ENCODE measurements at regions not wholly inside any gene's neighbourhood (a gene's known extent, or its start where the extent isn't known, plus 50 kb on each side); places are given as distances from the start of the nearest gene placed in this dataset.

GRCh38 chr13:33512880-33513554 lies 227.5 kb upstream of the STARD13 start:
- Histone ChIP-seq H3K79me1 (ENCODE audit: insufficient read depth, low read depth, low read length, poor library complexity, severe bottlenecking) (no peaks in the 10 kb centered on the region), H3K4ac (ENCODE audit: low read depth, low read length) (no peak overlapping the region), H3K27me3 (ENCODE audit: insufficient read depth, low read length) (no peaks in the 10 kb centered on the region), H4K8ac (replicated peaks; ENCODE audit: insufficient read length, low read depth, low read length) (no peak overlapping the region), H4K20me1 (ENCODE audit: control insufficient read depth, insufficient read depth, insufficient read length) (no peaks in the 10 kb centered on the region), H4K5ac (ENCODE audit: insufficient read length, low read depth, low read length) (no peak overlapping the region), H3K79me2 (ENCODE audit: insufficient read depth, low read length) (no peaks in the 10 kb centered on the region), H2BK15ac (ENCODE audit: low read depth, low read length) (no peak overlapping the region), H2BK120ac (ENCODE audit: low read depth, low read length, poor library complexity, severe bottlenecking) (no peak overlapping the region), H2AFZ (ENCODE audit: low read length) (no peak overlapping the region), H3K9ac (ENCODE audit: extremely low read depth, insufficient read length, low read length) (no peak overlapping the region), H3T11ph (ENCODE audit: low read length) (no peak overlapping the region), H2BK12ac (ENCODE audit: insufficient read length, low read depth, low read length) (no peak overlapping the region), H4K91ac (ENCODE audit: insufficient read length, low read depth, low read length) (no peak overlapping the region), H3K27ac (ENCODE audit: insufficient read length, low read depth, low read length) (no peak overlapping the region), H3K9me3 (ENCODE audit: control insufficient read depth, low read depth, low read length) (no peaks in the 10 kb centered on the region), H3K4me1 (ENCODE audit: insufficient read depth, low read length) (no peaks in the 10 kb centered on the region), H2AK5ac (ENCODE audit: insufficient read length, low read length) (no peak overlapping the region), H2BK20ac (ENCODE audit: low read depth, low read length, poor library complexity, severe bottlenecking) (no peak overlapping the region), H3K23ac (ENCODE audit: insufficient read length, low read depth, low read length) (no peak overlapping the region), H3K23me2 (ENCODE audit: insufficient read length, low read depth, low read length, poor library complexity, severe bottlenecking) (no peaks in the 10 kb centered on the region), H3K56ac (ENCODE audit: insufficient read length, low read depth, low read length) (no peak overlapping the region), H3K4me2 (ENCODE audit: insufficient read depth, insufficient read length, low read length) (no peak overlapping the region), H3K14ac (ENCODE audit: insufficient read depth, low read length) (no peak overlapping the region), H3K18ac (ENCODE audit: insufficient read length, low read depth, low read length) (no peak overlapping the region), H2BK5ac (ENCODE audit: insufficient read length, low read length) (no peak overlapping the region)
- Mint-ChIP-seq H3K36me3 (ENCODE audit: insufficient read depth in 1 of 3, low read depth in 3 of 3) (no peaks in the 10 kb centered on the region), H3K9me3 (no peaks in the 10 kb centered on the region), H3K4me1 (peaks cover 18 to 20% of the 10 kb centered on the region in 2 experiments), H3K4me3 (no peak overlapping the region), H3K27me3 (ENCODE audit: low read depth) (no peaks in the 10 kb centered on the region), H3K27ac (no peak overlapping the region; a peak in 1 of 7 replicates)
- DNase-seq = no peak
- no peak for TF ChIP-seq CTCF (conservative IDR thresholded peaks at IDR 0.05)
- WGBS (ENCODE audit: extremely low coverage, insufficient read length, low lambda C conversion rate) = no CpG with 5 or more reads among the region's 2 CpGs
